HCT116 (cell line): ENCODE measurements at regions not wholly inside any gene's neighbourhood (a gene's known extent, or its start where the extent isn't known, plus 50 kb on each side); places are given as distances from the start of the nearest gene placed in this dataset.

ENCODE experiments used
- CBX3 ChIP-seq: IDR thresholded peaks from 2 replicates; pipeline ENCODE4 v1.6.1; 2012; ENCODE audit warnings: low read depth
- CTCF ChIP-seq, 3 experiments: fragments of 200-600 bp in 1 of 3; sonication (generic) in 1 of 3; IDR thresholded peaks in 2 of 3; conservative IDR thresholded peaks in 1 of 3; 2 replicates each; pipeline ENCODE4 v1.5.1; 2012 to 2017; ENCODE audit warnings: low read depth in 2 of 3, low read length in 2 of 3, antibody characterized with exemption in 1 of 3, borderline replicate concordance in 1 of 3, control low read depth in 1 of 3, mild to moderate bottlenecking in 1 of 3, mixed read lengths in 1 of 3, mixed run types in 1 of 3, moderate library complexity in 1 of 3; ENCODE audit not compliant: insufficient read depth in 1 of 3
- EGR1 ChIP-seq: IDR thresholded peaks from 2 replicates; pipeline ENCODE4 v1.6.1; 2012; ENCODE audit warnings: low read depth
- EZH2 ChIP-seq: fragments of 200-600 bp; sonication (generic); IDR thresholded peaks from 2 replicates; pipeline ENCODE4 v1.6.1; 2017; ENCODE audit warnings: antibody characterized with exemption, mixed run types
- EZH2phosphoT487 ChIP-seq: fragments of 200-600 bp; IDR thresholded peaks from 2 replicates; pipeline ENCODE4 v1.6.1; 2018; ENCODE audit warnings: antibody characterized with exemption, borderline replicate concordance
- MAX ChIP-seq: IDR thresholded peaks from 2 replicates; pipeline ENCODE4 v1.6.1; 2012
- POLR2A ChIP-seq: IDR thresholded peaks from 2 replicates; pipeline ENCODE4 v1.7.0; 2011; ENCODE audit warnings: borderline replicate concordance; ENCODE audit not compliant: insufficient read depth, insufficient read length; ENCODE audit errors: extremely low read depth
- POLR2AphosphoS5 ChIP-seq: IDR thresholded peaks from 2 replicates; pipeline ENCODE4 v1.6.1; 2011; ENCODE audit warnings: mild to moderate bottlenecking, low read depth, low read length, moderate library complexity
- SP1 ChIP-seq: IDR thresholded peaks from 2 replicates; pipeline ENCODE4 v1.6.1; 2012; ENCODE audit warnings: low read depth
- YY1 ChIP-seq: IDR thresholded peaks from 2 replicates; pipeline ENCODE4 v1.6.1; 2011; ENCODE audit warnings: low read length, low read depth, moderate library complexity, mild to moderate bottlenecking; ENCODE audit not compliant: insufficient replicate concordance; ENCODE audit errors: extremely low read depth
- ZNF274 ChIP-seq: fragments of 200-500 bp; sonication (Bioruptor generic); IDR thresholded peaks from 2 replicates; pipeline ENCODE4 v1.6.1; 2014; ENCODE audit warnings: mild to moderate bottlenecking, low read depth, low read length, inconsistent platforms

- TF ChIP-seq EGR1: no peak
- no peak for TF ChIP-seq EZH2
- TF ChIP-seq CBX3: no peak
- TF ChIP-seq POLR2A: no peak
- no peak for TF ChIP-seq CTCF (IDR thresholded peaks at IDR 0.05 in 2 of 3, conservative IDR thresholded peaks at IDR 0.05 in 1 of 3; ENCODE audit: borderline replicate concordance in 1 of 3, insufficient read depth in 1 of 3, low read depth in 2 of 3, low read length in 2 of 3)
- no peak for TF ChIP-seq POLR2AphosphoS5
- TF ChIP-seq YY1: no peak
- TF ChIP-seq SP1: no peak
- TF ChIP-seq ZNF274: no peak
- no peak for TF ChIP-seq MAX
- no peak for TF ChIP-seq EZH2phosphoT487
Observed at GRCh38 chr9:78557540-78557939, 260.6 kb downstream of the PSAT1 start.
